Transverse colon (tissue), 4 donors: ENCODE measurements at regions not wholly inside any gene's neighbourhood (a gene's known extent, or its start where the extent isn't known, plus 50 kb on each side); places are given as distances from the start of the nearest gene placed in this dataset.
"Not testable (repeated sequence)": the region's sequence is repeated elsewhere in the genome, so short reads cannot be mapped to it uniquely, and the experiment has no call there.

Experiments used
- DNase-seq: peaks from one replicate; pipeline ENCODE4 v3.0.0-alpha.2; 2019
- H3K27ac ChIP-seq, 4 donors: fragments of 200-600 bp; sonication (generic); 2 replicates each; pipeline ENCODE4 v1.5.1; 2016 to 2018; ENCODE audit warnings: inconsistent platforms in 4 of 4
- H3K27me3 ChIP-seq: fragments of 200-600 bp; sonication (generic); 2 replicates; pipeline ENCODE4 v1.5.1; 2017; ENCODE audit warnings: inconsistent platforms
- H3K36me3 ChIP-seq, 4 donors: fragments of 200-600 bp; sonication (generic); 2 replicates each; pipeline ENCODE4 v1.5.1; 2017 to 2019; ENCODE audit warnings: inconsistent platforms in 4 of 4
- H3K4me1 ChIP-seq, 4 donors: fragments of 200-600 bp; sonication (generic); 2 replicates each; pipeline ENCODE4 v1.5.1; 2017 to 2020; ENCODE audit warnings: inconsistent platforms in 4 of 4
- H3K4me3 ChIP-seq, 4 donors: fragments of 200-600 bp; sonication (generic); 1 replicate in 1 of 4; 2 replicates in 3 of 4; pipeline versions ENCODE4 v1.5.1 to v1.6.1; 2017 to 2019; ENCODE audit warnings: inconsistent platforms in 4 of 4
- H3K9me3 ChIP-seq, 2 donors: fragments of 200-600 bp; sonication (generic); 2 replicates each; pipeline ENCODE4 v1.5.1; 2017 to 2019; ENCODE audit warnings: inconsistent platforms in 2 of 2
- EP300 ChIP-seq: sonication (generic); formaldehyde crosslinking; IDR thresholded peaks from one replicate; pipeline ENCODE4 v1.6.1; 2017; ENCODE audit warnings: antibody characterized with exemption, low read depth
- POLR2A ChIP-seq: fragments of 450-650 bp; IDR thresholded peaks from one replicate; pipeline ENCODE4 v1.6.1; 2016; ENCODE audit warnings: antibody characterized with exemption, mild to moderate bottlenecking, moderate library complexity
- POLR2AphosphoS5 ChIP-seq, 3 donors: sonication (generic); formaldehyde crosslinking; IDR thresholded peaks; one replicate each; pipeline ENCODE4 v1.6.1; 2016; ENCODE audit warnings: antibody characterized with exemption in 3 of 3
- WGBS, 2 donors: methylation state at CpG; one replicate each; pipeline ENCODE4 v1.1.5; 2018; ENCODE audit warnings: low coverage in 1 of 2; 5-methylcytosine and 5-hydroxymethylcytosine counted together
- in situ Hi-C, 4 donors: fragments of 200-750 bp; cut with MboI; loops; one replicate each; pipeline versions ENCODE4 v1.15.0 to v1.15.1; 2017; ENCODE audit warnings: low sequenced_read_pairs in 3 of 4, low pct_ligation_motif_present in 1 of 4, low pct_unique_long_range_greater_than_20kb in 1 of 4
- intact Hi-C: fragments of 100-400 bp; cut with DNase I; formaldehyde crosslinking; loops from one replicate; pipeline ENCODE4 v1.15.1; 2023; ENCODE audit warnings: low total_unique reads
- TF ChIP-seq, protein P1 (sequence below), 5 experiments: fragments of 200-600 bp in 3 of 5; fragments of 450-650 bp in 2 of 5; sonication (generic) in 3 of 5; IDR thresholded peaks; 1 replicate in 2 of 5; 2 replicates in 3 of 5; pipeline ENCODE4 v1.5.1; 2016 to 2017; ENCODE audit warnings: antibody characterized with exemption in 5 of 5, inconsistent platforms in 3 of 5, mild to moderate bottlenecking in 2 of 5, moderate library complexity in 1 of 5

DNA sequence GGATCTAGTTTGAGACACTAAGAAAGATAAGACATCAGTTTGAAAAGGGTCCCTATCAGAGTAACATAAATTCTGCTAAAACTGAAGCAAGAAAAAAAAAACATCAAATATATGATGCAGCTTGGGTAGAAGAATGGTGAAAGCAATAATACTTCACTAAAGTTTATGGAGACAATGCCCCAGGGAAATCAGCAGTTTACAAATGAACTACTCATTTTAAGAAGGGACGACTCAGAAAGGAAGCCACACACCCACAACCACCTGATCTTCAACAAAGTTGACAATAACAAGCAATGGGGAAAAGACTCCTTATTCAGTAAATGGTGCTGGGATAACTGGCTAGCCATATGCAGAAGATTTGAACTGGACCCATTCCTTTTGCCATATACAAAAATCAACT is 143.5 kb downstream of the TPBG start:
- intact Hi-C loops (no loop called here), in situ Hi-C loops (no loop called here)
- 52 to 86% methylated on average over 1 of the region's 1 CpG for WGBS, 2 donors
- no peaks in the 10 kb centered on the region for H3K27me3 ChIP-seq
- no peak overlapping the region for H3K4me3 ChIP-seq
- DNase-seq = no peak
- no peak overlapping the region for H3K27ac ChIP-seq
- no peaks in the 10 kb centered on the region for H3K4me1 ChIP-seq
- H3K36me3 ChIP-seq = no peaks in the 10 kb centered on the region
- H3K9me3 ChIP-seq = no peaks in the 10 kb centered on the region
- TF ChIP-seq EP300 (no peak), POLR2AphosphoS5 (IDR thresholded peaks at IDR 0.05) (no peak), POLR2A (no peak)
- TF ChIP-seq, protein P1, sequence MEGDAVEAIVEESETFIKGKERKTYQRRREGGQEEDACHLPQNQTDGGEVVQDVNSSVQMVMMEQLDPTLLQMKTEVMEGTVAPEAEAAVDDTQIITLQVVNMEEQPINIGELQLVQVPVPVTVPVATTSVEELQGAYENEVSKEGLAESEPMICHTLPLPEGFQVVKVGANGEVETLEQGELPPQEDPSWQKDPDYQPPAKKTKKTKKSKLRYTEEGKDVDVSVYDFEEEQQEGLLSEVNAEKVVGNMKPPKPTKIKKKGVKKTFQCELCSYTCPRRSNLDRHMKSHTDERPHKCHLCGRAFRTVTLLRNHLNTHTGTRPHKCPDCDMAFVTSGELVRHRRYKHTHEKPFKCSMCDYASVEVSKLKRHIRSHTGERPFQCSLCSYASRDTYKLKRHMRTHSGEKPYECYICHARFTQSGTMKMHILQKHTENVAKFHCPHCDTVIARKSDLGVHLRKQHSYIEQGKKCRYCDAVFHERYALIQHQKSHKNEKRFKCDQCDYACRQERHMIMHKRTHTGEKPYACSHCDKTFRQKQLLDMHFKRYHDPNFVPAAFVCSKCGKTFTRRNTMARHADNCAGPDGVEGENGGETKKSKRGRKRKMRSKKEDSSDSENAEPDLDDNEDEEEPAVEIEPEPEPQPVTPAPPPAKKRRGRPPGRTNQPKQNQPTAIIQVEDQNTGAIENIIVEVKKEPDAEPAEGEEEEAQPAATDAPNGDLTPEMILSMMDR (IDR thresholded peaks at IDR 0.05) = no peak

DNA sequence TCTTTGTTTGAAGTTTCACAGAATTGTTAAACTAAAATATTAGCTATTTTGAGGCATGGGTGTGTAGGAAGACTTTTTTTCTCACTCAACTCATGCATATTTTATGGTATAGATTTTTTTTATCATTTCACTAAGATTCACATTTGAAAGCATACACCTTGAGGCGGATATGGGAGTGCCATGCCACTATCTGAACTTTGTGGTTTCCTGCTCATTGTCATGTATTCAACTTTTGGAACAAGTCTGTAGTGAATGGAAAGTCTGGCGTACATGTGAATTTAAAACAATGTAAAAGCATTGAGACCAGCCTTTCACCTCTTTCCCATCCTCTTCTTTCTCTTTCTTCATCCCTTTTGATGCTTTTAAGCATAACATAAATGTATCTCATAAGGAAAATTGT is 147.9 kb downstream of the TPBG start:
- Histone ChIP-seq H3K27ac (no peak overlapping the region), H3K36me3 (no peaks in the 10 kb centered on the region), H3K27me3 (no peaks in the 10 kb centered on the region), H3K4me1 (no peaks in the 10 kb centered on the region), H3K9me3 (no peaks in the 10 kb centered on the region), H3K4me3 (no peak overlapping the region)
- no peak for DNase-seq
- no peak for TF ChIP-seq EP300
- TF ChIP-seq, protein P1 (IDR thresholded peaks at IDR 0.05) = no peak
- TF ChIP-seq POLR2A = no peak
- no peak for TF ChIP-seq POLR2AphosphoS5 (IDR thresholded peaks at IDR 0.05)
- 84 to 85% methylated on average over 2 of the region's 2 CpGs for WGBS, 2 donors
- intact Hi-C loops = no loop called here
- in situ Hi-C loops = no loop called here

DNA sequence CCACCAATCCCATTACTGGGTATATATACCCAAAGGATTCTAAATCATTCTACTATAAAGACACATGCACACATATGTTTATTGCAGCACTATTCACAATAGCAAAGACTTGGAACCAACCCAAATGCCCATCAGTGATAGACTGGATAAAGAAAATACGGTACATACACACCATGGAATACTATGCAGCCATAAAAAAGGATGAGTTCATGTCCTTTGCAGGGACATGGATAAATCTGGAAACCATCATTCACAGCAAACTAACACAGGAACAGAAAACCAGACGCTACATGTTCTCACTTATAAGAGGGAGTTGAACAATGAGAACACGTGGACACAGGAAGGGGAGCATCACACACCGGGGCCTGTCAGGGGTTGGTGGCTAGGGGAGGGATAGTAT is 154.3 kb downstream of the TPBG start:
- H3K4me3 ChIP-seq, H3K4me1 ChIP-seq, intact Hi-C loops, DNase-seq, H3K36me3 ChIP-seq, H3K9me3 ChIP-seq, H3K27ac ChIP-seq, H3K27me3 ChIP-seq, in situ Hi-C loops: not testable (repeated sequence)
- 82 to 87% methylated on average over 4 of the region's 4 CpGs for WGBS, 2 donors

DNA sequence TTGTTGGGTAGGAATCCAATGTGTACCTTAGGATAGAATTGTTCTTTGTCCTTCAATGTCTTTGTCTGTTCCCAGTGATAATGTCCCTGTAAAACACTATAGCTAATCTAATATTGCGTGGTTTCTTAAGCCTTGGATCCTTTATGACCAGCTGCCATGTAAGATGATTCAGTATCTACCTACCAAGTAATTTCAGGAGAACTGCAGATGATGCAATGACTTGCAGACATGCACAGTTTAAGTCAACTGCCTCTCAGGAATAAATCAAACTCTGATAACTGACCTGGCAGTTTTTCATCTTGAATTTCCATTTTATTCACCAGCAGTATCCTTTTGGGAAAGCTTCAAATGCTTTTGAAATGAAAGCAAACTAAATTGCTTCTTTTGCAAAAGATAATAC is 157.8 kb downstream of the TPBG start:
- WGBS, 2 donors = 60 to 75% methylated on average over 1 of the region's 1 CpG
- in situ Hi-C loops (no loop called here), intact Hi-C loops (no loop called here)

GRCh38 chr6:82521861-82522260 is 158.2 kb downstream of the TPBG start:
- no peaks in the 10 kb centered on the region for H3K36me3 ChIP-seq
- in situ Hi-C loops = no loop called here
- H3K27me3 ChIP-seq = no peaks in the 10 kb centered on the region
- intact Hi-C loops = no loop called here
- no peaks in the 10 kb centered on the region for H3K9me3 ChIP-seq
- no peak overlapping the region for H3K27ac ChIP-seq
- WGBS, 2 donors = 60 to 68% methylated on average over 2 of the region's 2 CpGs
- no peaks in the 10 kb centered on the region for H3K4me1 ChIP-seq
- no peak for DNase-seq
- H3K4me3 ChIP-seq = no peak overlapping the region
- TF ChIP-seq POLR2AphosphoS5 (IDR thresholded peaks at IDR 0.05) (no peak), EP300 (no peak), POLR2A (no peak)
- TF ChIP-seq, protein P1 (IDR thresholded peaks at IDR 0.05) = no peak

More for the DNA sequence above, 157.8 kb downstream of the TPBG start:
- H3K9me3 ChIP-seq = no peaks in the 10 kb centered on the region
- no peak overlapping the region for H3K4me3 ChIP-seq
- TF ChIP-seq, protein P1 (IDR thresholded peaks at IDR 0.05) = no peak
- TF ChIP-seq EP300 (no peak), POLR2A (no peak), POLR2AphosphoS5 (IDR thresholded peaks at IDR 0.05) (no peak)
- H3K36me3 ChIP-seq = no peaks in the 10 kb centered on the region
- H3K27me3 ChIP-seq = no peaks in the 10 kb centered on the region
- no peak overlapping the region for H3K27ac ChIP-seq
- no peaks in the 10 kb centered on the region for H3K4me1 ChIP-seq
- no peak for DNase-seq
